Jurkat, Clone E6-1 (cell line): ENCODE measurements at regions not wholly inside any gene's neighbourhood (a gene's known extent, or its start where the extent isn't known, plus 50 kb on each side); places are given as distances from the start of the nearest gene placed in this dataset.

Experiments used
- DNase-seq: peaks from one replicate; pipeline ENCODE4 v3.0.0-alpha.2; 2011; ENCODE audit warnings: low read depth, low spot score
- H3K4me3 ChIP-seq: 2 replicates; pipeline ENCODE4 v1.5.1; 2011; ENCODE audit warnings: mild to moderate bottlenecking, low read length, control low read depth, moderate library complexity

DNA sequence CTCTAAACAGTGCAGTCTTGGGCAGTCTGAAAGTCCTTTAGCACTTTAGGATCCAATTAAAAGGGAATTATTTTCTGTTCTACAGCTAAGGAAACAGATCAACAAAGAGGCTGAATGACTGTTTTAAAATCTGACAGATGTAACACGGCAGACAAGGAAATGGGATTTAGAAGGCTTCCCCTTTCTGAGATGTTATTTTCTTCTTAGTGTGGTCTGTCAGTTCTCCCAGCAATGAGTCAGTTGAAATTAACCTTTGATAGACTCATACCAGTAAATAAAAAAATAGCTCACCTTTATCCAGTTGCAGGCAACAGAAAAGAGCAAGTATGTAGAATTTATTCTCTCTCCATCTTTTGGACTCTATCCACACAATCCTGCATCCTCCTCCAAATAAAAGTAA, 98.1 kb downstream of the NEDD1 start:
- DNase-seq = no peak
- H3K4me3 ChIP-seq = no peak overlapping the region

- DNase-seq = no peak
- H3K4me3 ChIP-seq = no peak overlapping the region
Observed at GRCh38 chr12:97005646-97006045, 98.6 kb downstream of the NEDD1 start.

GRCh38 chr12:97006585-97006984, 99.5 kb downstream of the NEDD1 start:
- H3K4me3 ChIP-seq = no peak overlapping the region
- no peak for DNase-seq

- no peak overlapping the region for H3K4me3 ChIP-seq
- no peak for DNase-seq
Observed at GRCh38 chr12:97016163-97016562, 109.1 kb downstream of the NEDD1 start.

DNA sequence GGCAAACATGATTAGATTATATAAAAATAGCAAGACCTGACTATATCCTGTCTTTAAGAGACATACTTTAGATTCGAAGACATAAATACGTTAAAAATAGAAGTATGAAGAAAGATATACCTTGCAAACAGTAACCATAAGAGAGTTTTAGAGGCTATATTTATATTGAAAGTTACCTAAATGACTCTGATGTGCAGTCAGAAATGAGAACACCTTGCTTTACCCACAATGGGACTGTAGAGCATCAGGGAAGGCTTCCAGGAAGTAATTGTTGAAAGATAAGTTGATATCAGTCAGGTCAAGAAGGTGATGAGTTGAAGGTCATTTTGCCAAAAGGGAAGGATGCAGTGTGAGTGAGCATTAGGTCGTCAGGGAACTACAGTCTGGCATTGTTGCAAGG, 110.2 kb downstream of the NEDD1 start:
- DNase-seq = no peak
- no peak overlapping the region for H3K4me3 ChIP-seq

- DNase-seq = no peak
- H3K4me3 ChIP-seq = no peak overlapping the region
Observed at GRCh38 chr12:97022536-97023230, 115.6 kb downstream of the NEDD1 start.

GRCh38 chr12:97024393-97024792, 117.3 kb downstream of the NEDD1 start:
- no peak overlapping the region for H3K4me3 ChIP-seq
- DNase-seq = no peak

GRCh38 chr12:97026901-97027300, 119.8 kb downstream of the NEDD1 start:
- no peak for DNase-seq

GRCh38 chr12:97027482-97027881, 120.4 kb downstream of the NEDD1 start:
- H3K4me3 ChIP-seq = no peak overlapping the region
- DNase-seq = no peak

More at GRCh38 chr12:97026901-97027300, 119.8 kb downstream of the NEDD1 start:
- no peak overlapping the region for H3K4me3 ChIP-seq

- DNase-seq = no peak
- H3K4me3 ChIP-seq = no peak overlapping the region
Observed at GRCh38 chr12:97038131-97038530, 131.1 kb downstream of the NEDD1 start.

- H3K4me3 ChIP-seq = no peak overlapping the region
- no peak for DNase-seq
Observed at GRCh38 chr12:97038834-97039233, 131.8 kb downstream of the NEDD1 start.

DNA sequence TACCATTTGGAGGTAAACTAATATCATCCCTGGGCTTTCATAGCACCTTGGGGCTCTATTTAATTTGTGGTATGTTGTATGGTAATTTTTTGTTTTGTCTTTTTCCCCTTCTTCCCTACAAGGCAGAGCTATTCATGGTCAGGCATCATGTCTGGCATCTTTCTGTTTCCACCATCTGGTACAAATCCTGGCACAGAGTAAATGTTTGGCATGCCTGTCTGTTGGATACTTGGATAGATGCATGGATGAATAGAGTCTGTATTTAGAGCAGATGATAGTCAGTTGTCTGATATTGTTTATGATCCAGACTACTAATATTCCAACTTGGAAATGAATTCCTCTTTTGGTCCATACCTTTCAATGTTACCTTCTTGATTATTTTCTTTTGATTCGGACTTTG, 139.8 kb downstream of the NEDD1 start:
- DNase-seq = no peak
- H3K4me3 ChIP-seq = no peak overlapping the region

- no peak for DNase-seq
- H3K4me3 ChIP-seq = no peak overlapping the region
Observed at GRCh38 chr12:97047361-97047760, 140.3 kb downstream of the NEDD1 start.

DNA sequence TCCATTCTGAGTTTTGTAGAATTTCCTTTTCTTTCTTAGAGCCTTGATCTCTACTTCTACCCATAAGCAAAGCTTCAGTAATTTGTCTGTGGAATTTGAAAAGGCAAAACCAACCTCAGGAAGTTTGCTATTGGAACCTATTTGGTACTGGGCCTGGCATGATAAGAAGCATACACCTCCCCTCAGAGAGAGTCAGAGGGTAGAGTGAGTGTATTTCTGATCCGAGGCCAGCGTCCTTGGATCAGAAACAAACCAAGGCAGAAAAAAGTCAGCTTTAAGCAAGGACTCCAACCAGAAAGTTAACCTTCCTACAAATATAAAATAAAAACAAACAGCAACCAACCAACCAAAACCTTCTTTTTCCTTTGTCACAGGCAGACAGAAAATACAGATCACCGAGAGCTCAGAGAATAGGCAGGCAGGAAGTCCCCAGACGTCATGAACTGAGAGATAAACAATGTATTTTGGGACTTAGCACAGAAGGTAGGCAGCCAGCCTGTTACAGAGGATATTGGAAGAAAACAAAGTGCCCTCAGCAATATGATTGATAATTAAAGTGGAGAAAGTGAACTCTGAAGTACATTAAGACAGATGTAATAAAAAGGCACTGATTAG, 141.5 kb downstream of the NEDD1 start:
- DNase-seq = no peak
- H3K4me3 ChIP-seq = no peak overlapping the region

DNA sequence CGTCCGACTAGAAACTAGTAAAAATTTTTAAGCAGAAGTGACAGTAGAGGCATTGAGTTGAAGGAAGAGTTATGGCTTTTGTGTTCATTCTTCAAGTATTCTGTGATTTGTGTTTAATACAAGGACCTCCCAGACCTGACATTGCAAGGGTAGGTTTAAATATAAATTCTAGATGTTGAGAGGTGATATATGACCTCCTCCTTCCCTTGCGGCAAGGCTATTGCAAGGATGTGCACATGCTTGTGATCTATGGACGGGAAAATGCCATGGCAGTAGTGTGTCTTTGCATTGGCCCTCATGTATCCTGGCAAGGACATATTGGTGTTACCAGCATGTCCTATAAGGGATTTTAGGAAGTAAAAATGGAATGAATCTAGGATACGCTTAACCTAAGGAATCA, 143.5 kb downstream of the NEDD1 start:
- no peak overlapping the region for H3K4me3 ChIP-seq
- DNase-seq = no peak

DNA sequence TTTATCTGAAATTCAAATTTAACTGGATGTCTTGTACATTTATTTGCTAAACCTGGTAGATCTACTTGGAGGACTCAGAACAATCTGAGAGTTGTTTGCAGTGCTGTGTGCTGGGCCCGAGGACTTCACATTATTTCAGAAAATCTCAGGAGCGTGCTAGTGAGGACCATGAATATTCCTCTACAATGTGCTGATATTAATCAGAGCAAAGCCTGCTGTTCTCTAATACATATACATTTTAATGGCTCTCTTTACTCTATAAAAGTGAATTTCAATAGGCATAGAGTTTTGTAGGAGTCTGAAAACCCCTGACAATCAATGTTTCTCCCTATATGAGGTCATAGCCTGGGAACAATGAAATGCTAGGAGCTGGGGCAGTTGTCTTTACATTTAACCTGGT, 144.3 kb downstream of the NEDD1 start:
- no peak overlapping the region for H3K4me3 ChIP-seq
- DNase-seq = no peak

- no peak for DNase-seq
- no peak overlapping the region for H3K4me3 ChIP-seq
Observed at GRCh38 chr12:97061171-97061570, 154.1 kb downstream of the NEDD1 start.

DNA sequence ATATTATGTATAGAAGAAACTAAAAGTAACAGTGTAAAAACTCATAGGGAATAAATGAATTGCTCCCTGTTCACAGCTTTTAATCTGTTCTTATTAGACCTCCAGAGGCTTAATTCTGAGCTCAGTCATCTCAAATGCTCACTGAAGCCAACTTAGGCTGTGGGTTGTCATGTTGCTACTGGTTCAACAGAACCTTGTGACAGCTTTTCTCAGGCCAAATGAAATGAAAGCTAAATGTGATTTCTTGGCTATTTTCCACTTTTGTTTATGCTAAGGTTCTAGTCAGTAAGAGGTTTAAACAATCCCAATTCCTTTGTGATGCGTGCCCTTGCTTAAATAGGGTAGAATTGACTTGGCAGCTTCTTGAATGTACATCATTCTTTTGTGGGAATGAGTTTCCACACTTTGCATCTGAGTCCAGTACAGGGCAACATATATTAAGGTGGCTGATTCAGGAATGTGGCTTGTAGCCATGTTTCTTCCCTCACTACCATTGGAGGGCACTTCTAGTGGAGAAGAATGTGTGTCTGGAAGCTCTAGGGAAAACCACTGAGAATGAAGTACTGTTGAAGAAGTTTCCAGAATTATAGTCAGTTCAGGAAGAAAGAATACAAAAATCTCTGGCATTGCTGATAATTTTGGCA, 156.4 kb downstream of the NEDD1 start:
- H3K4me3 ChIP-seq = no peak overlapping the region
- no peak for DNase-seq

DNA sequence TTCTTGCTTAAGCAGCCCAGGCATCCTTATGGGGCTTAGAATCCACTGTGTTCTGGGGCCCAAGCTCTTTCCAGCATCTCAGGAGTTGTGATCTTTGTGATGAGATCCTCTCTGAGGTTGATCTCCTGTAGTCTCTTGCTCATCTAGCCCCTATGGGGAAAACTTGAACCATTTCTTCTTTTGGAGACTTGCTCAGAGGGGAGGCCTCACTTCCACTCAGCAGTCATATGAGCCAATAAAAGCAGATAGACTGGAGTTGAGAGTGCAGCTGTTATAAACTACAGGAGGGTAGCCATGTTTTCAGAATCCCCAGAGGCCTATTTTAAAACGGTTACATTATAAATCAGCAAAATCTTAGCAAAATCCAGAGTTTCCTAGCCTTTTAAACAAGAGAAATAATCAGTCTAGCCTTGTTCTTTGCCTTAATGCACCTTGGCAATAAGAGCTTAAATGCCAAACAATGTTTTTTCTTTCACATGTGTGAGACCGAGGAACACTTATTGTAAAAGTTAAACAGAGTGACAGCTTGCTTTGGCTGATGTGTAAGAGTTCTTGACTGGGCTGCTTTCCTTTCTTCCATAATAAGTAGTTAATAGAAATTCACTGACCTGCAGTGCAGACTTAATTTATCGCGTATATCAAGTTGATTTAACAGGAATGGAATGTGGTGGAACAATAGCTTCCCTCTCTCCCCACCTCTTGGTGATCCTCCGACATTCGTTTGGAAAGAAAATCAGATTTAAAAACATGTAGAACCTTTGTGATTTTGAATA, 168.3 kb downstream of the NEDD1 start:
- no peak overlapping the region for H3K4me3 ChIP-seq
- no peak for DNase-seq
